NCI-H146 treated with DMSO at 0.1 percent for 48 hours (cell line): ENCODE measurements at regions not wholly inside any gene's neighbourhood (a gene's known extent, or its start where the extent isn't known, plus 50 kb on each side); places are given as distances from the start of the nearest gene placed in this dataset.

Source experiments
- DNase-seq: peaks from one replicate; lab custom pipeline; 2025; ENCODE audit not compliant: unreplicated experiment; lab: John Stamatoyannopoulos, UW

DNA sequence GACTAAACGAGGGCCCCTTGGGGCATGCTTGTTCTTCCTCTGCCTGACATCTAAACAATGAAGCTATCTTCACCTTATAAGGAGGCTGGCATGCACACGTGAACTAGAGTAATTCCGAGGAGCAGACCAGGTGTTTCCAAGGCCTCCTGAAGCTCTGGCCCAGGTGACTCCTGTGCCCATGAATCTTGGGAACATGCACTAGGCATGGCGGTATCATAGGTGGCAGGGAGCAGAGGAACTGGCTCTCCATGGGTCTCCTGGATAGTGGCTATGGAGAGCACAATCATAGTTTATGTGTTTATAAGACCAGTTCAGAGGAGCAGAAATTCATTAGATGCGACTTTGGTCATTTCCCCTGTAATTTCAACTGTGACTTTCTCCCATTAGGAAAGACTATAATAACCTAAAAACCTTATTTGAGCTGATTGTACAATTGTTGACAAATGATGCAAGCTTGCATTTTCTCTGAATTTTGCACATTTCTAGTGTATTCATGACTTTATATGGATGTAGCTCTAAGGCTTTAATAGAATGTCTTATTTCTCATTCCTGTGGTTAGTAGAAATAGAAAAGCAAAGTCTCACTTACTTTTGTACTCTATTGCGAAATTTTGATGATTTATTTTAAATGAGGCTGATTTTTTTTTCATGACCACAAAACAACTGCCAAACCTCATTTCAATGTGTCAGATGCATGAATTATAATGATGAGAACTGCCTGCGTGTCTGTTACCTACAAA lies 135.3 kb upstream of the RPS23 start:
- DNase-seq: no peak

DNA sequence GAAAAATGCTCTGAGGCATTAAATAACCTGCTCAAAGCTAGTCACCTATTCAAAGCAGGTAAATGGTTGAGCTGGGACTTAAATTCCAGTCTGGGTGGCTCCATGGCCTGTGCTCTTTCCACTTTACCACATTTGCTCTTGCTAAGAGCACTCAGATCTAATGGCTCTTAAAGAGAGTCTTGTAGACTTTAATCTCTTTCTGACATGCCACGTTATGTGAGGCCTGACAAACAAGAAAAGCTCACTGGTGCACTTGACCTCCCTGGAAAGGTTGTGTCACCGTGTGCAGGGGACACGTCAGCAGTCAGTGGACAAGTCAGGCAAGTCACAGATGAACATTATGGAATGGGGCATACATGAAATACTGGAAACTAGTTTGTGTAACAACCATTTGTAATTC lies 129.9 kb upstream of the RPS23 start:
- DNase-seq: no peak

DNA sequence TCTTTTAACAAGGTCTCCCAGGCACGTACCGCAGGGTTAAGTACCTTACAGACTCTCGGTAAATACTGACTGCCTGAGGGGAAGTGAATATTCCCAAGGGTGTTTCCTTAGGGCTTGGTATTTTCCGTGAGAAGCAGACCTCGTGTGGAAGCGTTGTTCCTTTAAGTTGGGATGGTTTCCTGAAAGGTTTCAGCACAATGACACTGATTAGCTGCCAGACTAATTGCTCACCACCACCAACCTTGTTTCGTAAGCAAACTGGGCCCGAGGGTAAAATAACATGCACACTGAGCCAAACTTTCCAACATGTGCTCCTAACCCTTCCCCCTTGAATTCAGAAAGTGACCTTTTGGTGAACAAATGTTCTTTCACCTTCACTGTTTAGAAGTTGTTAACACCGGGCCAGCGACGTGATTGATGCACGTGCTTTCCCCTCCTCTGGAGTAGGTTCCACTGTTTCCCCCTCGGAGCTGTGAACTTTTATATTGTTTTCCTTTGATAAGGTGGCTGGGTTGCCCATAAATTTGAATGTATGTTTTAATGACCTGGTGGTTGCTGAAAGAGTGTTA lies 128.1 kb upstream of the RPS23 start:
- no peak for DNase-seq

DNA sequence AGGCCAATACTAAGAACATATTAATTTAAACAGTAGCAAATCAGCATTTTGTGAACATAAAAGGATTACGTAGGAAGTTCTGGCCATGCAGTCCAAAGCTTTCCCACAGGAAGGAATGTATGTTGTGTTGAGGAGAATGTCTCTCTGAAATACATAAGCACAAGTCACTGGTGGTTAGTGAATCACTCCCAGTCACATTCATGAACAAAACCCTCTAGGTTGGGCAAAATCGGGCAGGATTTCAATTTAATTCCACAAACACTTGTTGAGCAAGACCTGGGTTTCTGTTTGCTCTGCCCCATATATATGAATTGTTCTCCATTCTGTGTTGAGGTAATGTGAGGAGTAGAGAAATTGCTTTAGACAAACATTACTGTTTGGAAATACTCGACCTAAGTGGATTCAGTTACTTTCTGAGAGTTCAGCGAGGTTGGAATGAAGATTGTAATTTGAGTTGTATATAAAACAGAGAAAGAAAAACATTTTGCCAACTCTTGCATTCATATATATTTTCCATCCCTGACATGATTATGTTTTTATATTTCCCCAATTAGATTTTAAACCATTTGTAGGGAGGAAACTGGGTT lies 127.6 kb upstream of the RPS23 start:
- no peak for DNase-seq

DNA sequence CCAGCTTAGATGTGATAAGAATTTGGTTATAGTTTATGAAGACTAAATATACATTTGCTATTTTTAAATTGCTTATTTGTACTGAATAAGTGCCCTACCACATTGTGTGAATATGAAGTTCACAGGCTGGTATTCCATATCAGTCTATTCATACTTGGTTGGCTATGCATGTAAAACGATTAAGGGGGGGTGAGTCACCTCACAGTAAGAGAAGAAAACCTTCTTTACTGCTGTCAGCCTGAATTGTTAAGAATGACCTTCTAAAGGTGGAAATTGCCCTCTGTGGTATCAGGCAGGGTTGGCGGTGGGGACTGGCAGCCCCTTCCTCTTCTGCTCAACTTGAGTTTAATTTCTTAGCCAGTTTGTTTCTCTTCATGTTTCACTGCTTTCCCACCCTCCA lies 127.0 kb upstream of the RPS23 start:
- DNase-seq: no peak

DNA sequence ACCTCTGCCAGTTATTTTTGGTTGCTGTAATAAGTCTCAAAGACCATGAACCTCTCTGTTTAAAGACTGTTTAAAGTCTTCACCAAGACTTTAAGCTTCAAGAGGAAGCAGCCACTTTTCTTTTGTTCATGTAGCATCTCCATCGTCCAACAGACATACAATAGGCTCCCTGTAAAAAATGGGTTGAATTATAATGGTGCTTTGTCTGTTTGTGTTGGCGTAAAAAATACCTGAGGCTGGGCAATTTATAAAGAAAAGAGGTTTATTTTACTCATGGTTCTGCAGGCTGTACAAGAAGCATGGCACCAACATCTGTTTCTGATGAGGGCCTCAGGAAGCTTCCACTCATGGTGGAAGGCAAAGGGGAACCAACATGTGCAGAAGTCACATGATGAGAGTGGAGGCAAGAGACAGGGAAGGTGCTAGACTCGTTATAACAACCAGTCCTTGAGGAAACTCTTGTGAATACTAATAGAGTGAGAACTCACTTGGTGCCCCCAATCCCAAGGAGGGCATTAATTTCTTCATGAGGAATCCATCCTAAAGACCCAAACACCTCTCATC lies 126.3 kb upstream of the RPS23 start:
- DNase-seq: no peak

DNA sequence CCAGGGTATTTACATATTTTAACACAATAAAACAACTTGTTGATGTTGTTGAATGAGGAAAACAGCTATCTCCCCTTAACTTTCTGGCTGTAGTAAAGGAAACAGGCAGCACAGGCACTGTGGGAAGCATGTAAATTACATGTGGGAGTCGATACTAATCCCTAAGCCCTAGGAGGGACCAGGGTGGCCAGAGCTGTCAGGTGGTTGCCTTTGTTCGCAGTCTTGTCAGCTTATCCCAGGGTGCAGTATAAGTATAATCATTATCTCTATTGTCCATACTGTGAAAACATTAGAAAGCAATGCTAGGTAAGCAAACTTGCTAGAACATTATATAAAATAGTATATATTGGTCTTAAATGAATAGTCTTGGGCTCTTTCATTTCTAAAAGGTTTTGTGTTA lies 125.6 kb upstream of the RPS23 start:
- DNase-seq: no peak

DNA sequence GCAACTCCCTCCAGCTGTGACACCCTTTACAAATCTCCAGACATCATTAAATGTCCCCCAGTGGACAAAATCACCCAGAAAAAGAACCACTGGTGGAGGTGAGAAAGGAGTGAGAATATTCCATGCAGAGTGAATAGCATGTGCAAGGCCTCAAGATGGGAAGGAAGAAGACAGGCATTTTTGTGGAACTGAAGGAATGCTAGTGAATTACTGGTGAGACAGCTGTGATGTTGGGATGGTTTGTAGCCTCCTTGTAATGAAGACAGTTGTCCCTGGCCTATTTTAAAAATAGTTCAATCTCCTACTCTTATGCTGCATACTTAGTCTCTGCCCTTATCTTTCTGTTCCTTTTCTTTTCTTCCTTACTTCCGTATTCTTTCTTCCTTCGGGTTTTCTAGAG lies 124.9 kb upstream of the RPS23 start:
- no peak for DNase-seq

DNA sequence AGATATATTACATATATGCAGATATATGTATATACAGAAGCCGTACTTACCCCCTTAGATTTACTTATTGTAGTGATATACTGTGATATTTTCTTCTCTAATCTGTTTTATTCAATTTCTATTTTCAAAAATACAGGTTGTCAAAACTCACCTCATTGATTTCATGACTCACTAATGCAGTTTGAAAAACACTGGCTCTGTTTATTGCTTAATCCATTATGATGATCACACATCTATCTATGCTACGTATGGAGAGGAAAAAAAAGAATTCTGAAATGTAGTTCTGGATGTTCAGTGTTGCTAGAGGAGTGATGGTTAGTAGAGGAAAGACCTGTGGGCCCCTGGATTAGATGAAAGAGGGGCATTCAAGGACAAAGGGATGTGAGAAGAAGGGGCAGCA lies 121.0 kb upstream of the RPS23 start:
- DNase-seq: no peak

DNA sequence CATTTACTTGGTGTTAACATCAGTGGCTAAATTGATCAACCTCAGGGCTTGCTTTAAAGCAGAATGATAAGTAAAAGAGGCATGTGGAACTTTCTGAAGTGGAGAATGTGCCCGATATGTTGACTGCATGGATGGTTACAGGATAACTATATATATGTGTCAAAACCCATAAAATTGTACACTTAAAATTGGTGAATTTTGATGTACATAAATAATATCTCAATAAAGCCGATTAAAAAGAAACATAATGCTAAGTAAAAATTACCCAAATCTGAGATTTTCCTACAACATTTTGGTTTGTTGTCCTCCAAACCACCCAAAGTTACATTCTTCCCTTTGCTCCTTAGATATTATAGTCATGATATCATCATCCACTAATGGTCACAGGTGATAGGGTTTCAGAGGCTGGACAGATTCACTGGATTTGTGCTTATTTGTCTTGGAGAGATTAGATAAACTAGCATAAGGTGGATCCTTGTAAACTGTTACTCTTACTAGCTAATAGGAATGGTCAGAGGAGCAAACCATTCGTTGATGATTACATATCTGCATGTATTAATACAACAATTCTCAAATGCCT lies 119.7 kb upstream of the RPS23 start:
- no peak for DNase-seq

DNA sequence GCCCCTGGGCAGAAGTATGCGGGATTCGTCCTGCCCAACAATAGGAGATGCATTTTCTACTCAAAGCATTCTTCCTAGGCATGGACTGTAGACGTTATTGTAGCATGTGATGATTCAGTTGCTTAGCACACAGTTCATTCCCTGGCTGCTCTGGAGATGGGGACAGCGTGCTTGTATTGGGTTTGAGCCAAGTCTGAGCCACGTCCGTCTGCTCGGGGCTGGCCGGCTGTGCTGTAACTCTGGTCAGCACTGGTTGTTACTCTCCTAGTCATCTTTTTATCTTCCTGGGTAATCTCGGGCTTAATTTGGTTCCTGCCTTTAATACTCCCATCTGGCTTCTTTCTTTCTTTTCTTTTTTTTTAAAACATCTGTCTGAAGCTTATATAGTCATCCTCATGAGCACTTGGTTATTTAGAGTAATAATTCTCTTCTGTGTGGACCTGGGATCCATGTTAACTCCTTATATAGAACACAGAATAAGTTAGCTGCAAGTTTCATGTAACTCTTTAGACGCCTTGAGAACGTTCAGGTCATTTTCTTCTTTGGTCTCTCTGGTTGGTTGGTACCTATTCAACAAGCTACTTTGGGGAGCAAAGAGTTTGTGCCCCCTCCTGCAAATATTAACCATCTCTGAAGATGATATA lies 118.8 kb upstream of the RPS23 start:
- no peak for DNase-seq

DNA sequence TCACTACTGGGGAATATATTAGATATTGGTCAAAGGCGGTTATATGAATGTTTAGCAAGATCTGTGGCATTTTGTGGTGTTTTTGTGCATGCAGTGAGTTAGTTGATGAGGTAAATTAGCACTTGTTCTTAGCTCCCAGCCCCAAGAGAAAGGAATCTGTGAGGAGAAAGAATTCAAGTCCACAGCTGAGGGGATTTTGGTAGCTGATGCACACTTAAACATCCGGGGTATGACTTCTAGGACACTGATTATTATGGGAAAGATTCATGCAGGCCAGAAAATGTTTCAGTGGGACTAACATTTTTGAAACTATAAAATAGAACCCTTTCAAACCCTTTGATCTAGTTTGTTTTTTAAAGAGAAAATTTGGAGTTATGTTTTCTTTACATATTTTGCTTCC lies 118.2 kb upstream of the RPS23 start:
- DNase-seq: no peak

DNA sequence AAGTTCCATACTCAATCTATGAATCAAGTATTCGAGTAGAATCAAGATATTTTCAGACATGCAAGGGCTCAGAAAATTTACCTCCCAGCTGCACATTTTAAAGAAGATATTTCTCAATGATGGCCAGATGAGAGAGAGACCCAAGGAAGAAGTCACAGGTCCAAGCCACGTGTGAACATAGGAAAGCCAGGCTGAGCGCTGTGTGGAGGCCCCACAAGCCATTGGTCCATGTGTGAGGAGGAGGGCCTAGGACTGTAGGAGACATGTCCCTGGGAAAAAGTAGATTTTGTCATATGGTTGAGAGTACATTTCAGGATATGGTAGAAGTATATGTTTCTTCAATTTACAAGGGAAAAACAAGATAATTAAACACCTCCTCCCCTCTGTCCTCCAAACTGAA lies 115.8 kb upstream of the RPS23 start:
- DNase-seq: no peak

DNA sequence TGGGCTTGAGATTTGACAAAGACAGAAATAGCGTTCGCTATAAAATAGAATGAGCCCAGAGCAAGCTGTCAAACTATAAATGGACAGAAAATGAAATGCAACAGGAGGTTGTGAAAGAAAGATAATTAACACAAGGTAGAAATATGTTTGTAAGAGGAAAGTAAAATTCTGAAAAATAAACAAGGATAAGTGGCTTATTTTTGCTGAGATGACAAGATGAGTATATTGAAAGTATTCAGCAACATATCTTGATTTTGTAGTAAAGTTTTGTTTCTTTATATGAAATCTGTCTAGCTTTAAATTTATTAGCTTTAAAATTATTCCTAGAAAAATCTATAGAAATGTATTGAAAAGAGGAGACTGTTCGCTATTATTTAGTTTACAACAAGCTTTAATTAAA lies 111.9 kb upstream of the RPS23 start:
- DNase-seq: no peak

DNA sequence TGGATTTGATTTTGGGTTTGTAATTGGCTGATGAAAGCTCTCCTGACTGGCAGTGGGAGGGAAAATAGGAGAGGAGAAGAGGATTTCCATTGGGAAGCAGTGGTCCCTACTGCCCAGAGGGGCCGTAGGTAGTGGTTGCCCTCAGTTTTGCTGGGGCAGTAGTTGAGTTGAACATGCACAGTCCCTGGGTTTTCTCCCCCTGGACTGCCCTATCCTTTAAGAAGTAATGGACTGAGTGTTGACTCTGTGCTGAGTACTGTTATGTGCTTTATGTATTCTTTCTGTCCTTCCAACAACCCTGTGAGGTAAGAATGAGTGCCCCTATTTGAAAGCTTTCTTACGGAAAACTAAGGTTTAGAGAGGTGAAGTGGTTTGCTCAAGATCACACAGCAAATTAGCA lies 111.2 kb upstream of the RPS23 start:
- no peak for DNase-seq

DNA sequence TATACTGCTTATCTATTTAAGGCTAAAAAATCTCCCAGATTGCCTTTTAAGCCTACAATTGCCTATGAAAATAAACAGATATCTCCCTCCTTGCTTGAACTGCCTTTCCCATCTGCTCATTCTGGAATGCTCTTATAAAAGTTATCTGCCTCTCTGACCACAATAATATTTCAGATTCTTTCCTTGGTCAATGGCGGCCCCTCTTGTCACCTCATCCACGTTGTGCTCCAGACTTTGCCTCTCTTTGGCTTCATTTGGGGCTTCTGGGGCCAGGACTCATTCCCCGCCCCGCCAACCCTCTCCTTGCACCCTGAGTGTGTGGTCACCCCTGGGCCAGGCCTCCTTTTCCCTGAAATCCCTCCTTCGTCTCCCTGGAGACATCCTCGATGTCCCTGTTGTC lies 110.0 kb upstream of the RPS23 start:
- DNase-seq: no peak

DNA sequence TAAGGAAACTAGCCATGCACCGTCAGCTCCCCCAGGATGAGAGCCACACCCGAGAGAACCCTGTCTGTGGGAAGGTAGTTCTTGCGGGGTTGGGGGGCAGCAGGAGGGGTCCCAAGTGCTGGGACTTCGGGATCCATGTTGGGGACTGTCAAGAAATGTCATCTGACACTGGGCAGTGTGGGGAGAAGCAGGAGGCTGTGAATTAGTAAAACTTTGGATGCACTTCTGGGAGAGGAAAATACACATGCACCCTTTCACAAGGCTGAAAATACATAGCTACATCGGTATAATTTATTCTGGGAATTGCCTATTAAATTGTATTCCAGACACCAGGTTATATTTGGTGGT lies 109.6 kb upstream of the RPS23 start:
- DNase-seq: no peak

DNA sequence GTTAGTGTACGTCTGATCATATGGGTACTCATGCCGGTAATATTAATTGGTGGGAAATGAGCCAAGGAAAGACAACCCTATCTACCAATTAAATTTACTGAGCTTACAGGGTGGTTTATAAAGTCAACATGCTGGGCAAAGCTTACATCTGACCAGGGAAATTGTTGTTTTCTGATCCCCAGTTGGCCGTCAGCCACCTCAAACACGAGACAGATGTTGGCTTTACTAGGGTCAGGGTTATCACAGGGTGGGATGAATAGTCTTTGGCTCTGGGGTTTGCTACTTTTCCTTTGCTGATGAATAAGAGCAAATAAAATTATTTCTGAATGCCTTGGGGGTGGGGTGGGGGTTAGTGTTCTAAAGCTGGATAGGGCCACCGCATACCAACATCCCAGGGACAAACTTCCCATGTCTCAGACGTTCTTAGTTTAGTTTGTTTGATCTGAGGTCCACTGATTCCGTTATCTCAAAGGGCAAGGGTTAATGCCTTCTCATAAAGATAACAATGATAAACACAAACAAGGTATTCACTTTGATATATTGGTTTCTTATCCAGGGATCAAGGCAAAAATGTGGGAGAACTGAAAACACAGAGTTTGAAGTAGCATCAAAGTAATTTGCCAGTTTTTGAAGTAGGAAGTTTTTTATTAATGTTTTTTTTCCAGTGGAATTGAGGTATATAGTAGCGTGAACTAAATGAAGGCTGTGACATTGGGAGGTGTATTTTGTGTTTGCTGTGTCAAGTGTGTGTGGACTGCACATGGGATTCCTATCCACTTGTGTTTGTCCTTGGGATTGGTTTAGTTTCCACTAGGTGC lies 109.1 kb upstream of the RPS23 start:
- peak; percentile 40 for DNase-seq

DNA sequence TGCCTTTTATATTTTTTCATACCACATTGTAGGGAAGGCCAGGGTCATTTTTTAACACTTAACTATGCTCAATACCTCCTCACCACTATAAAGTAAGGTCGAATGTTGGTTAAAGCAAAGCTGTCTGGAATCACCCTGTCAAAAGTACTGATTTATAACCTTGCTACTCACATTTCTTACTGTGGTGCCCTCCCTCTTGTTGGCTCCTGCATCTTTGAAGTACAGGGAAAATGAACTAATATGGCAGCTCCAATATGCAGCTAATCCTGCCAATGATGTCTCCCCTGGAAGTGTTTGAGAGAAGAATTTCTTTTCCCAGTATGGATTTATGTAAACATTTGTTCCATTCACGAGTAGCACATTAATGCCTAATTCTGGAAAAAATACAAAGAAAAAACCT lies 108.4 kb upstream of the RPS23 start:
- no peak for DNase-seq

DNA sequence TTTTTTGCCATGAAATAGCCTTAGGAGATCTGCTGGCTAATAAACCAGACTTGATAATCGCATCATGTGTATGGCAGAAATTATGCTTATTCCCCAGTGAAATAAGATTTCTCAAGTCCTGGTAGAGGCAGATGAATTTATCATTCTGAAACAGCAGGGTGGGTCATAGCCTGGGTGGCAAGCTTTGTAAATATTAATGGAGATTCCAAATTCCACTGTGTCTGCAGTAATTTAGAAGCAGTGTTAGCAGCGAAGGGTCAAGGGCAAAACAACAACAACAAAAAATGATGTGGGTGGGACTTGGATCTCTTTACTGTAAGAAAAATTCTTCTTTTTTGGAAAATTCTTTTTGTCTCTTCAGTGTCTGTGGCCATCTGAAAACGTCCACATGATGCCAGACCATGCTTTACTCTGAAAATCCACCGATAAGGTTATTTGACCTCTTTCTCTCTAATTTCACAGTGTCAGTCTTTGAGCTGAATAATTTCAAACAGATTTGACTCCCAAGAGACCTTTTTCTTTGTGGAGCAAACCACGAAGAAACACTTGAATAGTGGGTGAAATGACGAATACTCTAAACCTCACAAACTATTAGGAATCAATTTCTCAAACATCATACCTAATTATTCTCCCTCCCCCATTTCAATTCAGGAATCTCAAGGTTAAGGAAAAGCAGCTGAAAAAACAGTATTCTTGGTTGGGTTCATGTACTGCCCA lies 106.0 kb upstream of the RPS23 start:
- no peak for DNase-seq
